ENCODE measurements at regions not wholly inside any gene's neighbourhood (a gene's known extent, or its start where the extent isn't known, plus 50 kb on each side); places are given as distances from the start of the nearest gene placed in this dataset.

GRCh38 chr20:57090590-57091560 is 175.6 kb downstream of the BMP7 start:
- no peaks in the 10 kb centered on the region for H3K36me3 Mint-ChIP-seq (ENCODE audit: low read depth)
- POLR2A ChIA-PET, result interaction anchor here (0.6 to 0.7 kb wide), 3 partner anchors 9 to 703 kb away, joined by 3 to 5 read pairs (median 4); no protein-coding TSS in a partner anchor
- H3K4me3 Mint-ChIP-seq, result peak overlapping the region; percentile 47
- H3K9me3 Mint-ChIP-seq, result peaks cover 4% of the 10 kb centered on the region
- H3K27me3 Mint-ChIP-seq, result peaks cover 13% of the 10 kb centered on the region
- H3K27ac Mint-ChIP-seq, result peak overlapping the region; percentile 65
- DNase-seq (peak; percentile 19), ATAC-seq (peak; percentile 14)
- TF ChIP-seq CTCF (IDR thresholded peaks at IDR 0.05), result no peak
- CTCF ChIA-PET, result interaction anchor here (0.7 to 3.3 kb wide), 11 partner anchors 19 to 265 kb away, joined by 3 to 42 read pairs (median 3); partner anchors contain the start of gene SPO11
- intact Hi-C loops (cut with micrococcal nuclease), result loop anchor here (2.0 kb wide), 1 partner anchor 256 kb away; no protein-coding TSS in a partner anchor
- peaks cover 10% of the 10 kb centered on the region for H3K4me1 Mint-ChIP-seq (ENCODE audit: low read depth)

GRCh38 chr20:57091748-57092111 is 174.7 kb downstream of the BMP7 start:
- ATAC-seq (peak; percentile 36), DNase-seq (peak; percentile 21)
- CTCF ChIA-PET, result interaction anchor here (0.6 to 3.3 kb wide), 8 partner anchors 11 to 256 kb away, joined by 3 to 42 read pairs (median 4); partner anchors contain the start of gene SPO11
- peaks cover 10% of the 10 kb centered on the region for H3K4me1 Mint-ChIP-seq (ENCODE audit: low read depth)
- no peak overlapping the region for H3K27ac Mint-ChIP-seq
- TF ChIP-seq CTCF (IDR thresholded peaks at IDR 0.05), result no peak
- H3K36me3 Mint-ChIP-seq (ENCODE audit: low read depth), result no peaks in the 10 kb centered on the region
- H3K4me3 Mint-ChIP-seq, result no peak overlapping the region
- H3K9me3 Mint-ChIP-seq, result peaks cover 4% of the 10 kb centered on the region
- H3K27me3 Mint-ChIP-seq, result peaks cover 11% of the 10 kb centered on the region
- POLR2A ChIA-PET, result interaction anchor here (0.6 to 0.7 kb wide), 2 partner anchors 206 to 702 kb away, joined by 4 to 5 read pairs; no protein-coding TSS in a partner anchor
- intact Hi-C loops (cut with micrococcal nuclease), result loop anchor here (2.0 kb wide), 1 partner anchor 255 kb away; no protein-coding TSS in a partner anchor

GRCh38 chr20:57092112-57092899 is 174.1 kb downstream of the BMP7 start:
- DNase-seq, result peak; percentile 73
- H3K27me3 Mint-ChIP-seq, result peaks cover 8% of the 10 kb centered on the region
- peaks cover 10% of the 10 kb centered on the region for H3K4me1 Mint-ChIP-seq (ENCODE audit: low read depth)
- H3K4me3 Mint-ChIP-seq, result no peak overlapping the region
- TF ChIP-seq CTCF (IDR thresholded peaks at IDR 0.05), result peak; percentile 71
- peaks cover 4% of the 10 kb centered on the region for H3K9me3 Mint-ChIP-seq
- CTCF ChIA-PET, result interaction anchor here (0.6 to 3.3 kb wide), 8 partner anchors 11 to 255 kb away, joined by 3 to 42 read pairs (median 4); partner anchors contain the start of gene SPO11
- H3K27ac Mint-ChIP-seq, result no peak overlapping the region
- intact Hi-C loops (cut with micrococcal nuclease), result no loop called here
- POLR2A ChIA-PET, result interaction anchor here (0.6 kb wide), 1 partner anchor 205 kb away, joined by 5 read pairs; no protein-coding TSS in a partner anchor
- peak; percentile 84 for ATAC-seq
- no peaks in the 10 kb centered on the region for H3K36me3 Mint-ChIP-seq (ENCODE audit: low read depth)

- POLR2A ChIA-PET, result no interaction called here
- Mint-ChIP-seq H3K4me1 (ENCODE audit: low read depth) (peaks cover 10% of the 10 kb centered on the region), H3K4me3 (no peak overlapping the region), H3K36me3 (ENCODE audit: low read depth) (no peaks in the 10 kb centered on the region), H3K27me3 (peaks cover 8% of the 10 kb centered on the region), H3K9me3 (peaks cover 4% of the 10 kb centered on the region), H3K27ac (no peak overlapping the region)
- ATAC-seq (no peak), DNase-seq (no peak)
- TF ChIP-seq CTCF (IDR thresholded peaks at IDR 0.05), result no peak
- intact Hi-C loops (cut with micrococcal nuclease), result no loop called here
- CTCF ChIA-PET, result no interaction called here
Observed at GRCh38 chr20:57092900-57093530, 173.4 kb downstream of the BMP7 start.
